ENCODE measurements at regions not wholly inside any gene's neighbourhood (a gene's known extent, or its start where the extent isn't known, plus 50 kb on each side); places are given as distances from the start of the nearest gene placed in this dataset.
A peak's percentile ranks its signal among the peaks of the same experiment; 100 is the strongest.

- Histone ChIP-seq H3K4me3 (ENCODE audit: low read depth, low read length) (no peak overlapping the region), H3K36me3 (replicated peaks) (no peaks in the 10 kb centered on the region), H3K27me3 (replicated peaks) (no peaks in the 10 kb centered on the region), H3K27ac (no peak overlapping the region)
- no peak for DNase-seq
- TF ChIP-seq CTCF (IDR thresholded peaks at IDR 0.05; ENCODE audit: low read depth, low read length, missing control alignments), result no peak
- in situ Hi-C loops (cut with HindIII; ENCODE audit: low pct_ligation_motif_present, low sequenced_read_pairs), result no loop called here
Observed at GRCh38 chr5:30933599-30933998, 259.9 kb upstream of the CDH6 start.

GRCh38 chr5:30932273-30933017 lies 261.0 kb upstream of the CDH6 start:
- Histone ChIP-seq H3K27ac (no peak overlapping the region), H3K27me3 (replicated peaks) (no peaks in the 10 kb centered on the region), H3K4me3 (ENCODE audit: low read depth, low read length) (no peak overlapping the region), H3K36me3 (replicated peaks) (no peaks in the 10 kb centered on the region)
- no peak for DNase-seq
- in situ Hi-C loops (cut with HindIII; ENCODE audit: low pct_ligation_motif_present, low sequenced_read_pairs), result no loop called here
- TF ChIP-seq CTCF (IDR thresholded peaks at IDR 0.05; ENCODE audit: low read depth, low read length, missing control alignments), result no peak

- no peak for TF ChIP-seq CTCF (IDR thresholded peaks at IDR 0.05; ENCODE audit: low read depth, low read length, missing control alignments)
- Histone ChIP-seq H3K4me3 (ENCODE audit: low read depth, low read length) (no peak overlapping the region), H3K27ac (peak overlapping the region; percentile 34), H3K36me3 (replicated peaks) (no peaks in the 10 kb centered on the region), H3K27me3 (replicated peaks) (no peaks in the 10 kb centered on the region)
- in situ Hi-C loops (cut with HindIII; ENCODE audit: low pct_ligation_motif_present, low sequenced_read_pairs), result no loop called here
- peak; percentile 54 for DNase-seq
Observed at GRCh38 chr5:30930736-30931135, 262.8 kb upstream of the CDH6 start.

GRCh38 chr5:30928956-30929355 lies 264.5 kb upstream of the CDH6 start:
- Histone ChIP-seq H3K36me3 (replicated peaks) (no peaks in the 10 kb centered on the region), H3K27me3 (replicated peaks) (no peaks in the 10 kb centered on the region), H3K27ac (no peak overlapping the region), H3K4me3 (ENCODE audit: low read depth, low read length) (no peak overlapping the region)
- no peak for DNase-seq
- in situ Hi-C loops (cut with HindIII; ENCODE audit: low pct_ligation_motif_present, low sequenced_read_pairs), result no loop called here
- no peak for TF ChIP-seq CTCF (IDR thresholded peaks at IDR 0.05; ENCODE audit: low read depth, low read length, missing control alignments)

- Histone ChIP-seq H3K27me3 (replicated peaks) (no peaks in the 10 kb centered on the region), H3K27ac (no peak overlapping the region), H3K36me3 (replicated peaks) (no peaks in the 10 kb centered on the region), H3K4me3 (ENCODE audit: low read depth, low read length) (no peak overlapping the region)
- no peak for DNase-seq
- in situ Hi-C loops (cut with HindIII; ENCODE audit: low pct_ligation_motif_present, low sequenced_read_pairs), result no loop called here
- no peak for TF ChIP-seq CTCF (IDR thresholded peaks at IDR 0.05; ENCODE audit: low read depth, low read length, missing control alignments)
Observed at GRCh38 chr5:30926218-30926617, 267.3 kb upstream of the CDH6 start.

GRCh38 chr5:30921388-30921787 lies 272.1 kb upstream of the CDH6 start:
- no peaks in the 10 kb centered on the region for H3K36me3 ChIP-seq (replicated peaks)
- no peak overlapping the region for H3K4me3 ChIP-seq (ENCODE audit: low read depth, low read length)
- TF ChIP-seq CTCF (IDR thresholded peaks at IDR 0.05; ENCODE audit: low read depth, low read length, missing control alignments), result no peak
- no peak for DNase-seq
- no peaks in the 10 kb centered on the region for H3K27me3 ChIP-seq (replicated peaks)
- no peak overlapping the region for H3K27ac ChIP-seq
- in situ Hi-C loops (cut with HindIII; ENCODE audit: low pct_ligation_motif_present, low sequenced_read_pairs), result no loop called here

Measured in brain microvascular endothelial cell (primary cell).